Esophagus squamous epithelium (tissue), 4 donors: ENCODE measurements at regions not wholly inside any gene's neighbourhood (a gene's known extent, or its start where the extent isn't known, plus 50 kb on each side); places are given as distances from the start of the nearest gene placed in this dataset.

Experiments
- POLR2A ChIP-seq, 4 donors: fragments of 450-650 bp; IDR thresholded peaks; one replicate each; pipeline ENCODE4 v1.6.1; 2017; ENCODE audit warnings: antibody characterized with exemption in 4 of 4, mild to moderate bottlenecking in 4 of 4, moderate library complexity in 3 of 4
- TF ChIP-seq, protein P1 (sequence below), 6 experiments: fragments of 450-650 bp in 4 of 6; fragments of 200-600 bp in 2 of 6; sonication (generic) in 2 of 6; IDR thresholded peaks; one replicate each; pipeline ENCODE4 v1.5.1; 2016 to 2019; ENCODE audit warnings: antibody characterized with exemption in 6 of 6, mild to moderate bottlenecking in 4 of 6, moderate library complexity in 4 of 6

DNA sequence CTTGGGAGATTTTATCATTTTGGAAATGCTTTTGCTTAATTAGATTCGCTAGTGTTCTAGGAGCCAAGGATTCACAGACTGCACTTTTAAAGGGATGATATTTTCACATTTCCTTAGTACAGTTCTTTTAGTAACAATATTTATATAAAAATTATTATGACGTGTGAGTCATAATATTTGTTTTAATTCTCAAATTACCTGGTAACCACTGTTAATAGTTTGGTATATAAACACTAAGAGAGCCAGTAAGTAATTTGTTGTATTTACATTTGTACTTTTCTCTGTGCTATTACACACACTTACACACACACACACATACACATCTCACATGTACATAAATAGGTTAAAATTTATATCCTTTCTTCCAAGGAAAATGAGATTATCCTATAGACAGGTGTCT, 58.8 kb upstream of the RAD23B start:
- TF ChIP-seq POLR2A (IDR thresholded peaks at IDR 0.05), result no peak
- TF ChIP-seq, protein P1, sequence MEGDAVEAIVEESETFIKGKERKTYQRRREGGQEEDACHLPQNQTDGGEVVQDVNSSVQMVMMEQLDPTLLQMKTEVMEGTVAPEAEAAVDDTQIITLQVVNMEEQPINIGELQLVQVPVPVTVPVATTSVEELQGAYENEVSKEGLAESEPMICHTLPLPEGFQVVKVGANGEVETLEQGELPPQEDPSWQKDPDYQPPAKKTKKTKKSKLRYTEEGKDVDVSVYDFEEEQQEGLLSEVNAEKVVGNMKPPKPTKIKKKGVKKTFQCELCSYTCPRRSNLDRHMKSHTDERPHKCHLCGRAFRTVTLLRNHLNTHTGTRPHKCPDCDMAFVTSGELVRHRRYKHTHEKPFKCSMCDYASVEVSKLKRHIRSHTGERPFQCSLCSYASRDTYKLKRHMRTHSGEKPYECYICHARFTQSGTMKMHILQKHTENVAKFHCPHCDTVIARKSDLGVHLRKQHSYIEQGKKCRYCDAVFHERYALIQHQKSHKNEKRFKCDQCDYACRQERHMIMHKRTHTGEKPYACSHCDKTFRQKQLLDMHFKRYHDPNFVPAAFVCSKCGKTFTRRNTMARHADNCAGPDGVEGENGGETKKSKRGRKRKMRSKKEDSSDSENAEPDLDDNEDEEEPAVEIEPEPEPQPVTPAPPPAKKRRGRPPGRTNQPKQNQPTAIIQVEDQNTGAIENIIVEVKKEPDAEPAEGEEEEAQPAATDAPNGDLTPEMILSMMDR (IDR thresholded peaks at IDR 0.05), result no peak
